ENCODE measurements at regions not wholly inside any gene's neighbourhood (a gene's known extent, or its start where the extent isn't known, plus 50 kb on each side); places are given as distances from the start of the nearest gene placed in this dataset.

- TF ChIP-seq EZH2phosphoT487 (IDR thresholded peaks at IDR 0.05; ENCODE audit: borderline replicate concordance, low read length), result no peak
- no peak for TF ChIP-seq CTCF (IDR thresholded peaks at IDR 0.05; ENCODE audit: low read depth, low read length, poor library complexity, severe bottlenecking)
- Histone ChIP-seq H3K79me2 (ENCODE audit: control insufficient read depth, low read length) (no peaks in the 10 kb centered on the region), H3K27ac (ENCODE audit: low read depth, low read length) (no peak overlapping the region), H3K27me3 (ENCODE audit: control insufficient read depth, low read length) (no peaks in the 10 kb centered on the region), H3F3A (ENCODE audit: control insufficient read depth, insufficient read depth) (no peaks in the 10 kb centered on the region), H3K9me3 (ENCODE audit: control insufficient read depth, insufficient read depth, low read length) (peaks cover 6% of the 10 kb centered on the region; the same call in 1 of the 2 replicates), H3K4me3 (ENCODE audit: low read length) (no peak overlapping the region), H3K36me3 (ENCODE audit: control insufficient read depth, low read length) (no peaks in the 10 kb centered on the region), H3K4me1 (ENCODE audit: control insufficient read depth, low read length) (no peaks in the 10 kb centered on the region), H3K4me2 (ENCODE audit: low read length) (no peak overlapping the region), H3K9me2 (replicated peaks; ENCODE audit: control insufficient read depth, low read length) (no peaks in the 10 kb centered on the region), H4K20me1 (ENCODE audit: control insufficient read depth, insufficient read depth, low read depth, low read length) (no peaks in the 10 kb centered on the region)
These were observed 398.1 kb downstream of the NOVA1 start for GRCh38 chr14:26199590-26200370.

- no peaks in the 10 kb centered on the region for H4K20me1 ChIP-seq (ENCODE audit: control insufficient read depth, insufficient read depth, low read depth, low read length)
- H3K27ac ChIP-seq (ENCODE audit: low read depth, low read length), result no peak overlapping the region
- H3K36me3 ChIP-seq (ENCODE audit: control insufficient read depth, low read length), result no peaks in the 10 kb centered on the region
- H3K27me3 ChIP-seq (ENCODE audit: control insufficient read depth, low read length), result no peaks in the 10 kb centered on the region
- no peaks in the 10 kb centered on the region for H3K4me1 ChIP-seq (ENCODE audit: control insufficient read depth, low read length)
- no peaks in the 10 kb centered on the region for H3K9me2 ChIP-seq (replicated peaks; ENCODE audit: control insufficient read depth, low read length)
- peaks cover 5% of the 10 kb centered on the region; the same call in 1 of the 2 replicates for H3K9me3 ChIP-seq (ENCODE audit: control insufficient read depth, insufficient read depth, low read length)
- no peaks in the 10 kb centered on the region for H3K79me2 ChIP-seq (ENCODE audit: control insufficient read depth, low read length)
- no peak overlapping the region for H3K4me3 ChIP-seq (ENCODE audit: low read length)
- no peak for TF ChIP-seq CTCF (IDR thresholded peaks at IDR 0.05; ENCODE audit: low read depth, low read length, poor library complexity, severe bottlenecking)
- no peak for TF ChIP-seq EZH2phosphoT487 (IDR thresholded peaks at IDR 0.05; ENCODE audit: borderline replicate concordance, low read length)
- H3K4me2 ChIP-seq (ENCODE audit: low read length), result no peak overlapping the region
- no peaks in the 10 kb centered on the region for H3F3A ChIP-seq (ENCODE audit: control insufficient read depth, insufficient read depth)
These were observed 398.7 kb downstream of the NOVA1 start for GRCh38 chr14:26199096-26199495.

- Histone ChIP-seq H3K4me2 (ENCODE audit: low read length) (no peak overlapping the region), H3K79me2 (ENCODE audit: control insufficient read depth, low read length) (no peaks in the 10 kb centered on the region), H3K9me3 (ENCODE audit: control insufficient read depth, insufficient read depth, low read length) (no peaks in the 10 kb centered on the region), H3K36me3 (ENCODE audit: control insufficient read depth, low read length) (no peaks in the 10 kb centered on the region), H3K4me3 (ENCODE audit: low read length) (no peak overlapping the region), H3F3A (ENCODE audit: control insufficient read depth, insufficient read depth) (no peaks in the 10 kb centered on the region), H3K27me3 (ENCODE audit: control insufficient read depth, low read length) (no peaks in the 10 kb centered on the region), H3K27ac (ENCODE audit: low read depth, low read length) (no peak overlapping the region), H3K4me1 (ENCODE audit: control insufficient read depth, low read length) (no peaks in the 10 kb centered on the region), H4K20me1 (ENCODE audit: control insufficient read depth, insufficient read depth, low read depth, low read length) (no peaks in the 10 kb centered on the region), H3K9me2 (replicated peaks; ENCODE audit: control insufficient read depth, low read length) (no peaks in the 10 kb centered on the region)
- TF ChIP-seq EZH2phosphoT487 (IDR thresholded peaks at IDR 0.05; ENCODE audit: borderline replicate concordance, low read length) (no peak), CTCF (IDR thresholded peaks at IDR 0.05; ENCODE audit: low read depth, low read length, poor library complexity, severe bottlenecking) (no peak)
These were observed 403.0 kb downstream of the NOVA1 start for GRCh38 chr14:26194816-26195215.

All from DOHH2 (cell line).